ENCODE measurements at regions not wholly inside any gene's neighbourhood (a gene's known extent, or its start where the extent isn't known, plus 50 kb on each side); places are given as distances from the start of the nearest gene placed in this dataset.

- TF ChIP-seq, protein P1, sequence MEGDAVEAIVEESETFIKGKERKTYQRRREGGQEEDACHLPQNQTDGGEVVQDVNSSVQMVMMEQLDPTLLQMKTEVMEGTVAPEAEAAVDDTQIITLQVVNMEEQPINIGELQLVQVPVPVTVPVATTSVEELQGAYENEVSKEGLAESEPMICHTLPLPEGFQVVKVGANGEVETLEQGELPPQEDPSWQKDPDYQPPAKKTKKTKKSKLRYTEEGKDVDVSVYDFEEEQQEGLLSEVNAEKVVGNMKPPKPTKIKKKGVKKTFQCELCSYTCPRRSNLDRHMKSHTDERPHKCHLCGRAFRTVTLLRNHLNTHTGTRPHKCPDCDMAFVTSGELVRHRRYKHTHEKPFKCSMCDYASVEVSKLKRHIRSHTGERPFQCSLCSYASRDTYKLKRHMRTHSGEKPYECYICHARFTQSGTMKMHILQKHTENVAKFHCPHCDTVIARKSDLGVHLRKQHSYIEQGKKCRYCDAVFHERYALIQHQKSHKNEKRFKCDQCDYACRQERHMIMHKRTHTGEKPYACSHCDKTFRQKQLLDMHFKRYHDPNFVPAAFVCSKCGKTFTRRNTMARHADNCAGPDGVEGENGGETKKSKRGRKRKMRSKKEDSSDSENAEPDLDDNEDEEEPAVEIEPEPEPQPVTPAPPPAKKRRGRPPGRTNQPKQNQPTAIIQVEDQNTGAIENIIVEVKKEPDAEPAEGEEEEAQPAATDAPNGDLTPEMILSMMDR (IDR thresholded peaks at IDR 0.05), result no peak
- ATAC-seq (ENCODE audit: low FRiP score), result no peak
- no peak for DNase-seq (ENCODE audit: low spot score)
Measured at GRCh38 chr5:3530251-3530650, 65.4 kb upstream of the IRX1 start.

- DNase-seq (ENCODE audit: low spot score), result no peak
- no peak for ATAC-seq (ENCODE audit: low FRiP score)
Measured at GRCh38 chr5:3526551-3527185, 69.0 kb upstream of the IRX1 start.

GRCh38 chr5:3522491-3522890 is 73.1 kb upstream of the IRX1 start:
- no peak for ATAC-seq (ENCODE audit: low FRiP score)
- DNase-seq (ENCODE audit: low spot score), result no peak
- TF ChIP-seq, protein P1 (IDR thresholded peaks at IDR 0.05), result no peak

More at GRCh38 chr5:3526551-3527185, 69.0 kb upstream of the IRX1 start:
- TF ChIP-seq, protein P1 (IDR thresholded peaks at IDR 0.05), result no peak

GRCh38 chr5:3518576-3518975 is 77.1 kb upstream of the IRX1 start:
- TF ChIP-seq, protein P1 (IDR thresholded peaks at IDR 0.05), result no peak
- ATAC-seq (ENCODE audit: low FRiP score) (no peak), DNase-seq (ENCODE audit: low spot score) (no peak)

DNA sequence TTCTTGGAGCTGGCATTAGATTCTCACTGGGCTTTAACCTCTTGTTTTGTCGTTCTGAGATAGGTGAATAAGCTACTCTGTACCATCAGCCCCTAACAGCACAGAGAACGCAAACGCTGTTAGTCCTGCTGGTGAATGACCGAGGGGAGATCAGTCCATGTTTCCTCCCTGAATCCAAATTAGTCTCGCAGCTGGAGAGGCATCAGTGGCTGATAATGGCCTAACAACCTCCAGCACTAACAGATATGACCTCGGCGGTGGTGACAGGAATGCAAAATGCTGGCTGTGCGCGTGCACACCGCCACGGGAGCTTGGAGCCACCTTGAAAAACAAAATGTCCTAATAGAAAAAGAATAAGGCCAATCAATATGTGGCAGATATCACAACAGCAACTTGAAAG is 77.6 kb upstream of the IRX1 start:
- DNase-seq (ENCODE audit: low spot score), result no peak
- TF ChIP-seq, protein P1 (IDR thresholded peaks at IDR 0.05), result no peak
- no peak for ATAC-seq (ENCODE audit: low FRiP score)

- DNase-seq (ENCODE audit: low spot score), result no peak
- ATAC-seq (ENCODE audit: low FRiP score), result no peak
- TF ChIP-seq, protein P1 (IDR thresholded peaks at IDR 0.05), result no peak
Measured at GRCh38 chr5:3517348-3517747, 78.3 kb upstream of the IRX1 start.

GRCh38 chr5:3512361-3513095 is 83.1 kb upstream of the IRX1 start:
- ATAC-seq (ENCODE audit: low FRiP score) (no peak), DNase-seq (ENCODE audit: low spot score) (no peak)
- TF ChIP-seq, protein P1 (IDR thresholded peaks at IDR 0.05), result no peak
